ENCODE measurements at regions not wholly inside any gene's neighbourhood (a gene's known extent, or its start where the extent isn't known, plus 50 kb on each side); places are given as distances from the start of the nearest gene placed in this dataset.
A peak's percentile ranks its signal among the peaks of the same experiment; 100 is the strongest.

DNA sequence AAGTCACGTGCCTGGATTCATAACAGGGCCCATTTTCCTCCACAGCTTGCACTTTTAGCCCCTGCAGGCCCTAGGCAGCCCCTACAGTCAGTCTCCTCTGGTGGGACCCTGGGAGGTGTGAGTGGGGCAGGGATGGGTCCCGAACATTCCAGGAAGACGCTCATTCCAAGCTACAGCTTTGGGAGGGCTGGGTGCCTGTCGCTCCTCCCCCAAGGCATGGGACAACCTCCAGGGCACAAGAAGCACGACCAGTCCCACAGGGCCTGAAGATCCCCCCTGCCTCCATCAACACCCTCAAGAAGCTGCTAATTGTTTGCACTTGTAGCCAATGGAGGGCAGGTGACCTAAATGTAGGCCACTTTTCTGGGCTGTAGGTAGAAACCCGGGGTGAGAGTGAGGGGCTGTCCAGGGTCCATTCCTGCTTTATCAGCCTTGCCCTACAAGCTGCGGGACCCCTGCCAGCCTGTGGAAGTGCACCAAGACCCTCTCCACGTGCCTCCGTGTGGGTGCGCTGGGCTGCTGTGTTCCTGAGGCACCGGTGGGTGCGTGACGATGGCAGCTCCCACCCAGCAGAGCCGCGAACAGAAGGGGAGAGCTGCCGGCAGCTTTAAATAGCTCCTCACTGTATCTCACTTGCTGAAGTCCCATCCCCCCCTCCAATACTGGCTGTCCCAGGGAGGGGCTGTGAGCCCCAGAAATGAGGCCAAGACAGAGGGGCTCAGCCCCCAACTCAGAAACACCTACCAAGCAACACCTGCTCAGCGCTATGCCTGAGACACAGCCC, 91.9 kb upstream of the ARAP3 start:
- Histone ChIP-seq H3K27ac (no peak overlapping the region), H3K4me3 (no peak overlapping the region), H3K9me3 (no peaks in the 10 kb centered on the region), H3K36me3 (no peaks in the 10 kb centered on the region), H3K27me3 (peaks cover 0 to 7% (median 0%) of the 10 kb centered on the region in 3 donors), H3K4me1 (no peaks in the 10 kb centered on the region)
- DNase-seq: no peak
- 70 to 78% (median 71%) methylated on average over 12 to 17 of the region's 17 CpGs for WGBS, 5 donors
- TF ChIP-seq POLR2A (IDR thresholded peaks at IDR 0.05) (no peak), EP300 (IDR thresholded peaks at IDR 0.05) (no peak), POLR2AphosphoS5 (IDR thresholded peaks at IDR 0.05) (no peak)
- TF ChIP-seq, protein P1, sequence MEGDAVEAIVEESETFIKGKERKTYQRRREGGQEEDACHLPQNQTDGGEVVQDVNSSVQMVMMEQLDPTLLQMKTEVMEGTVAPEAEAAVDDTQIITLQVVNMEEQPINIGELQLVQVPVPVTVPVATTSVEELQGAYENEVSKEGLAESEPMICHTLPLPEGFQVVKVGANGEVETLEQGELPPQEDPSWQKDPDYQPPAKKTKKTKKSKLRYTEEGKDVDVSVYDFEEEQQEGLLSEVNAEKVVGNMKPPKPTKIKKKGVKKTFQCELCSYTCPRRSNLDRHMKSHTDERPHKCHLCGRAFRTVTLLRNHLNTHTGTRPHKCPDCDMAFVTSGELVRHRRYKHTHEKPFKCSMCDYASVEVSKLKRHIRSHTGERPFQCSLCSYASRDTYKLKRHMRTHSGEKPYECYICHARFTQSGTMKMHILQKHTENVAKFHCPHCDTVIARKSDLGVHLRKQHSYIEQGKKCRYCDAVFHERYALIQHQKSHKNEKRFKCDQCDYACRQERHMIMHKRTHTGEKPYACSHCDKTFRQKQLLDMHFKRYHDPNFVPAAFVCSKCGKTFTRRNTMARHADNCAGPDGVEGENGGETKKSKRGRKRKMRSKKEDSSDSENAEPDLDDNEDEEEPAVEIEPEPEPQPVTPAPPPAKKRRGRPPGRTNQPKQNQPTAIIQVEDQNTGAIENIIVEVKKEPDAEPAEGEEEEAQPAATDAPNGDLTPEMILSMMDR (IDR thresholded peaks at IDR 0.05): no peak
- intact Hi-C loops (cut with DNase I; ENCODE audit: low total_unique reads): no loop called here

DNA sequence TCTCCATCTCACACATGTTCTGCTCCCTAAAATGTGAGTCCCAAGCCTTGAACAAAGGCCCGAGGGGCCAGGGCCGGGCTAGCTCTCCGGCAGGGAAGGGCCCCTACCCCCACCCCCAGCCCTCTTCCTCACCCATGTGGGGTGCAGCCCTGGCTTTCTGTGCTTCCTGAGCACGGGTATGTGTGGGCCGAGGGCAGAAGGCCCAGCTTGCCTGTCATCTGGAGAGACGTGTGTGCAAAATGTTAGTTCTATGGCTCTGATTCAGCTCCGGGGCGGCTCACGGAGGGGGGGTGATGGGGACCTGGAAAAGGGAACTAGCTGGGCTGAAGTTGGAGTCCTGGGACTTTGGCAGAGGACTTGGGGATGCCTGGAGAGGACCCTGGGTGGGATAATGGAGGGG, 90.3 kb upstream of the ARAP3 start:
- WGBS, 5 donors: 63 to 81% (median 74%) methylated on average over 9 of the region's 9 CpGs
- peaks cover 0 to 7% (median 0%) of the 10 kb centered on the region in 3 donors for H3K27me3 ChIP-seq
- intact Hi-C loops (cut with DNase I; ENCODE audit: low total_unique reads): no loop called here
- DNase-seq: no peak
- H3K4me1 ChIP-seq: no peaks in the 10 kb centered on the region
- no peak for TF ChIP-seq EP300 (IDR thresholded peaks at IDR 0.05)
- TF ChIP-seq, protein P1 (IDR thresholded peaks at IDR 0.05): no peak
- TF ChIP-seq POLR2AphosphoS5 (IDR thresholded peaks at IDR 0.05): no peak
- no peak for TF ChIP-seq POLR2A (IDR thresholded peaks at IDR 0.05)
- no peak overlapping the region for H3K27ac ChIP-seq
- no peak overlapping the region for H3K4me3 ChIP-seq
- no peaks in the 10 kb centered on the region for H3K9me3 ChIP-seq
- H3K36me3 ChIP-seq: no peaks in the 10 kb centered on the region

DNA sequence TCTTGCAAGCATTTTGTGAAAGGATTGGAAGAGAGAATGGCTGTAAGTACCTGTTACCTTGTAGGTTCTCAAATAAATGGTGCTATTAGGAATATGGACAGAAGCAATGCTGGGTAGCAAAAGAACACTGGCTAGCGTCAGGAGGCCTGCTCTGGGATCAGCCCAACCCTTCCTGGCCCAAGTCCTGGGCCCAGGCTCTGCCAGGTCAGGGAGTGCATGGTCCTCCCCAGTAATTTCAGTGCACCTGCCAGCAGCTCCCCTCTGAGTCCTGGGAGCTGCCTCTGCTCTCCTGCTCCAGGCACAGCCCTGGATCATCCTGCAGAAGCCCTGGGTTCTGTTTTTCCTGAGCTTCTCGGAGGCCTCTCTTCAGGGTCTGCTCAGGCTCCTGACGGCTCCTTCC, 89.5 kb upstream of the ARAP3 start:
- Histone ChIP-seq H3K4me3 (no peak overlapping the region), H3K27ac (no peak overlapping the region), H3K27me3 (peaks cover 0 to 7% (median 0%) of the 10 kb centered on the region in 3 donors), H3K4me1 (no peaks in the 10 kb centered on the region), H3K36me3 (no peaks in the 10 kb centered on the region), H3K9me3 (no peaks in the 10 kb centered on the region)
- no peak for DNase-seq
- WGBS, 5 donors: 45 to 69% (median 61%) methylated on average over 3 of the region's 3 CpGs
- TF ChIP-seq, protein P1 (IDR thresholded peaks at IDR 0.05): no peak
- no peak for TF ChIP-seq POLR2A (IDR thresholded peaks at IDR 0.05)
- no peak for TF ChIP-seq POLR2AphosphoS5 (IDR thresholded peaks at IDR 0.05)
- TF ChIP-seq EP300 (IDR thresholded peaks at IDR 0.05): no peak
- intact Hi-C loops (cut with DNase I; ENCODE audit: low total_unique reads): no loop called here

DNA sequence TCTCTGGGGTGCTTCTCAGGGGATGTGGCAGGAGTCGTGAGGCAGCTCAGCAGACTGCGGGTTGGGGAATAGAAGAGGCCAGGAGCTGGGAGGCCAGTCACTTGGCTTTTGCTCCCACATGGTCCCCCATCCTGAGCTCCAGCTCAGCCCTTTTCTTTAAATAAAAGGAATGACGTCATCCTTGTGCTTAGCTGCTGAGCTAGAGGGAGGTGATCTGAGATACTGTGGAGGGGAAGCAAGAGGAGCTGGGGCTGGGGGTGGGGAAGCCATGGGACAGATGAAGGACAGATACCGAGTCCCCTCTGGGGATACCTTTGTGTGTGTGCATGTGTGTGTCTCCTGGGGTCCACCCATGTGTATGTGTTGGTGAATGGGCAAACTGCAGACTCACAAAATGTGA, 89.0 kb upstream of the ARAP3 start:
- Histone ChIP-seq H3K27me3 (peaks cover 0 to 7% (median 0%) of the 10 kb centered on the region in 3 donors), H3K9me3 (no peaks in the 10 kb centered on the region), H3K4me3 (no peak overlapping the region), H3K27ac (no peak overlapping the region), H3K4me1 (no peaks in the 10 kb centered on the region), H3K36me3 (no peaks in the 10 kb centered on the region)
- intact Hi-C loops (cut with DNase I; ENCODE audit: low total_unique reads): no loop called here
- WGBS, 5 donors: 46 to 64% (median 59%) methylated on average over 4 of the region's 4 CpGs
- TF ChIP-seq, protein P1 (IDR thresholded peaks at IDR 0.05): no peak
- DNase-seq: peak in 1 of 2 donors; percentile 39
